IMR-90 (cell line): ENCODE measurements at regions not wholly inside any gene's neighbourhood (a gene's known extent, or its start where the extent isn't known, plus 50 kb on each side); places are given as distances from the start of the nearest gene placed in this dataset.

Experiments used
- ATAC-seq: fragments of 200-7000 bp; cut with Tn5 transposase; 2 replicates; pipeline ENCODE4 v1.9.1; 2020; ENCODE audit warnings: low read depth, mild to moderate bottlenecking, moderate library complexity
- BruUV-seq: library from RNA; stranded (reverse); fragments of 400-500 nt; replicated peaks from 2 replicates; lab custom pipeline; 2021; lab: Mats Ljungman, UMichigan
- CTCF ChIA-PET: fragments of 300-600 bp; formaldehyde crosslinking; extraction: SDS; loops from one replicate; lab custom pipeline; 2021; ENCODE audit warnings: antibody characterized with exemption; lab: Yijun Ruan, JAX
- POLR2A ChIA-PET: fragments of 300-600 bp; sonication (Branson Sonifier 250); formaldehyde crosslinking; loops from one replicate; lab custom pipeline; 2022; ENCODE audit warnings: antibody characterized with exemption; ENCODE audit not compliant: unreplicated experiment; lab: Charles Lee
- DNase-seq: peaks from one replicate; pipeline ENCODE4 v3.0.0; 2013
- H2AFZ ChIP-seq: replicated peaks from 2 replicates; pipeline ENCODE3; 2013; ENCODE audit warnings: low read length, mild to moderate bottlenecking; ENCODE audit not compliant: poor library complexity
- H2AK5ac ChIP-seq: 2 replicates; pipeline ENCODE4 v1.6.1; 2013; ENCODE audit warnings: low read depth, low read length, inconsistent platforms
- H2AK9ac ChIP-seq: replicated peaks from 2 replicates; pipeline ENCODE3; 2013; ENCODE audit warnings: mild to moderate bottlenecking, low read depth, low read length, moderate library complexity; ENCODE audit not compliant: poor library complexity
- H2BK120ac ChIP-seq: 2 replicates; pipeline ENCODE4 v1.6.1; 2013; ENCODE audit warnings: low read depth, low read length, inconsistent platforms
- H2BK15ac ChIP-seq: 3 replicates; pipeline ENCODE4 v1.6.1; 2013; ENCODE audit warnings: low read depth, low read length, inconsistent platforms
- H2BK20ac ChIP-seq: 2 replicates; pipeline ENCODE4 v1.6.1; 2013; ENCODE audit warnings: low read depth, mild to moderate bottlenecking, inconsistent platforms, low read length, moderate library complexity
- H2BK5ac ChIP-seq: 2 replicates; pipeline ENCODE4 v1.6.1; 2013; ENCODE audit warnings: mild to moderate bottlenecking, low read depth, low read length, inconsistent platforms; ENCODE audit not compliant: poor library complexity, severe bottlenecking
- H3K14ac ChIP-seq: replicated peaks from 2 replicates; pipeline ENCODE4 v1.6.1; 2013; ENCODE audit warnings: low read depth, low read length, inconsistent platforms
- H3K18ac ChIP-seq: 2 replicates; pipeline ENCODE4 v1.6.1; 2013; ENCODE audit warnings: low read depth, low read length, control low read depth
- H3K23ac ChIP-seq: 2 replicates; pipeline ENCODE4 v1.6.1; 2013; ENCODE audit warnings: low read depth, low read length, inconsistent platforms
- H3K27ac ChIP-seq: 2 replicates; pipeline ENCODE4 v1.5.1; 2013; ENCODE audit warnings: mild to moderate bottlenecking, control low read depth, low read length; ENCODE audit not compliant: insufficient read depth
- H3K27me3 ChIP-seq: 2 replicates; pipeline ENCODE4 v1.6.1; 2013; ENCODE audit warnings: low read length; ENCODE audit not compliant: control insufficient read depth, insufficient read depth
- H3K36me3 ChIP-seq: 2 replicates; pipeline ENCODE4 v1.6.1; 2013; ENCODE audit warnings: low read length, mixed read lengths; ENCODE audit not compliant: control insufficient read depth, insufficient read depth
- H3K4ac ChIP-seq: 2 replicates; pipeline ENCODE4 v1.6.1; 2013; ENCODE audit warnings: low read depth, low read length, inconsistent platforms
- H3K4me1 ChIP-seq: 2 replicates; pipeline ENCODE4 v1.6.1; 2013; ENCODE audit warnings: low read length, mixed read lengths; ENCODE audit not compliant: control insufficient read depth, insufficient read depth
- H3K4me2 ChIP-seq: 2 replicates; pipeline ENCODE4 v1.6.1; 2013; ENCODE audit warnings: low read depth, mild to moderate bottlenecking, control low read depth, low read length, moderate library complexity
- H3K4me3 ChIP-seq: 2 replicates; pipeline ENCODE4 v1.5.1; 2013; ENCODE audit warnings: low read depth, mild to moderate bottlenecking, control low read depth, low read length, moderate library complexity; ENCODE audit not compliant: insufficient read depth
- H3K56ac ChIP-seq: 2 replicates; pipeline ENCODE4 v1.6.1; 2013; ENCODE audit warnings: low read length, inconsistent platforms; ENCODE audit not compliant: insufficient read depth; ENCODE audit errors: extremely low read depth
- H3K79me1 ChIP-seq, 2 experiments: 2 replicates each; pipeline ENCODE4 v1.6.1; 2013; ENCODE audit warnings: low read length in 2 of 2, inconsistent platforms in 1 of 2, low read depth in 1 of 2
- H3K9ac ChIP-seq: 2 replicates; pipeline ENCODE4 v1.6.1; 2013; ENCODE audit warnings: low read depth, low read length, control low read depth
- H3K9me1 ChIP-seq: 2 replicates; pipeline ENCODE4 v1.6.1; 2013; ENCODE audit warnings: low read length, inconsistent platforms; ENCODE audit not compliant: insufficient read depth
- H3K9me3 ChIP-seq: 2 replicates; pipeline ENCODE4 v1.6.1; 2013; ENCODE audit warnings: low read length; ENCODE audit not compliant: control insufficient read depth, insufficient read depth
- H4K20me1 ChIP-seq: 2 replicates; pipeline ENCODE4 v1.6.1; 2013; ENCODE audit warnings: low read length, inconsistent platforms; ENCODE audit not compliant: insufficient read depth
- H4K5ac ChIP-seq: 2 replicates; pipeline ENCODE4 v1.6.1; 2013; ENCODE audit warnings: mild to moderate bottlenecking, low read depth, low read length, control low read depth
- H4K8ac ChIP-seq, 2 experiments: 2 replicates each; pipeline ENCODE4 v1.6.1; 2013; ENCODE audit warnings: low read depth in 2 of 2, low read length in 2 of 2, control low read depth in 1 of 2, inconsistent platforms in 1 of 2
- H4K91ac ChIP-seq: 2 replicates; pipeline ENCODE4 v1.6.1; 2013; ENCODE audit warnings: low read depth, low read length, inconsistent platforms; ENCODE audit not compliant: insufficient read depth
- MAFK ChIP-seq: IDR thresholded peaks from 2 replicates; pipeline ENCODE4 v1.6.1; 2012; ENCODE audit warnings: low read depth, low read length, improper control_type of control experiment
- NFE2L2 ChIP-seq: fragments of 150-350 bp; IDR thresholded peaks from 2 replicates; pipeline ENCODE4 v1.6.1; 2016; ENCODE audit warnings: low read depth, mild to moderate bottlenecking, low read length
- RFX5 ChIP-seq: IDR thresholded peaks from 2 replicates; pipeline ENCODE4 v1.8.0; 2012; ENCODE audit warnings: low read depth, mild to moderate bottlenecking, low read length, moderate library complexity
- SMC3 ChIP-seq: fragments of 150-350 bp; IDR thresholded peaks from 2 replicates; pipeline ENCODE4 v1.6.1; 2016; ENCODE audit warnings: low read depth, mild to moderate bottlenecking, antibody characterized with exemption, low read length, moderate library complexity
- WGBS, 2 experiments: methylation state at CpG; one replicate each; pipeline versions ENCODE4 v1.1.5 to v1.1.7; 2013; ENCODE audit warnings: missing lambda C conversion rate in 2 of 2; ENCODE audit not compliant: insufficient read length in 1 of 2; ENCODE audit errors: extremely low coverage in 2 of 2; 5-methylcytosine and 5-hydroxymethylcytosine counted together
- dilution Hi-C: fragments of 300-500 bp; cut with HindIII; formaldehyde crosslinking; loops from one replicate; pipeline ENCODE4 v1.14.3; 2018; ENCODE audit warnings: low sequenced_read_pairs; ENCODE audit not compliant: unreplicated experiment
- in situ Hi-C: fragments of 300-500 bp; cut with MboI; formaldehyde crosslinking; loops from 3 replicates; pipeline ENCODE4 v1.14.3; 2019; ENCODE audit warnings: low sequenced_read_pairs, inconsistent platforms, mixed read lengths
- intact Hi-C: fragments of 100-400 bp; cut with micrococcal nuclease; formaldehyde crosslinking; loops from 2 replicates; pipeline ENCODE4 v1.10.0; 2022
- TF ChIP-seq, protein P1 (sequence below): conservative IDR thresholded peaks from 2 replicates; pipeline ENCODE4 v1.5.1; 2012; ENCODE audit warnings: mild to moderate bottlenecking, low read depth, low read length, improper control_type of control experiment

- WGBS, 2 experiments = no CpG with 5 or more reads among the region's 1 CpG
- CTCF ChIA-PET = no interaction called here
- ATAC-seq = no peak
- POLR2A ChIA-PET = no interaction called here
- Histone ChIP-seq H3K9ac (no peak overlapping the region), H3K9me1 (no peaks in the 10 kb centered on the region), H3K27ac (no peak overlapping the region), H3K14ac (no peak overlapping the region), H4K8ac (no peak overlapping the region), H4K91ac (no peak overlapping the region), H4K20me1 (no peaks in the 10 kb centered on the region), H3K36me3 (no peaks in the 10 kb centered on the region), H3K4me2 (no peak overlapping the region), H2AK9ac (no peak overlapping the region), H2BK20ac (no peak overlapping the region), H3K56ac (no peak overlapping the region), H2AFZ (peak overlapping the region; percentile 33), H3K4me3 (no peak overlapping the region), H3K27me3 (no peaks in the 10 kb centered on the region), H3K79me1 (no peaks in the 10 kb centered on the region), H2BK15ac (no peak overlapping the region), H3K23ac (no peak overlapping the region), H3K18ac (no peak overlapping the region), H2AK5ac (no peak overlapping the region), H2BK5ac (no peak overlapping the region), H3K4ac (no peak overlapping the region), H3K9me3 (no peaks in the 10 kb centered on the region), H4K5ac (no peak overlapping the region), H3K4me1 (no peaks in the 10 kb centered on the region), H2BK120ac (no peak overlapping the region)
- no peak for DNase-seq
- in situ Hi-C loops (no loop called here), dilution Hi-C loops (no loop called here), intact Hi-C loops (no loop called here)
- no peak for TF ChIP-seq RFX5
- TF ChIP-seq SMC3 = no peak
- TF ChIP-seq, protein P1, sequence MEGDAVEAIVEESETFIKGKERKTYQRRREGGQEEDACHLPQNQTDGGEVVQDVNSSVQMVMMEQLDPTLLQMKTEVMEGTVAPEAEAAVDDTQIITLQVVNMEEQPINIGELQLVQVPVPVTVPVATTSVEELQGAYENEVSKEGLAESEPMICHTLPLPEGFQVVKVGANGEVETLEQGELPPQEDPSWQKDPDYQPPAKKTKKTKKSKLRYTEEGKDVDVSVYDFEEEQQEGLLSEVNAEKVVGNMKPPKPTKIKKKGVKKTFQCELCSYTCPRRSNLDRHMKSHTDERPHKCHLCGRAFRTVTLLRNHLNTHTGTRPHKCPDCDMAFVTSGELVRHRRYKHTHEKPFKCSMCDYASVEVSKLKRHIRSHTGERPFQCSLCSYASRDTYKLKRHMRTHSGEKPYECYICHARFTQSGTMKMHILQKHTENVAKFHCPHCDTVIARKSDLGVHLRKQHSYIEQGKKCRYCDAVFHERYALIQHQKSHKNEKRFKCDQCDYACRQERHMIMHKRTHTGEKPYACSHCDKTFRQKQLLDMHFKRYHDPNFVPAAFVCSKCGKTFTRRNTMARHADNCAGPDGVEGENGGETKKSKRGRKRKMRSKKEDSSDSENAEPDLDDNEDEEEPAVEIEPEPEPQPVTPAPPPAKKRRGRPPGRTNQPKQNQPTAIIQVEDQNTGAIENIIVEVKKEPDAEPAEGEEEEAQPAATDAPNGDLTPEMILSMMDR = no peak
- no peak for TF ChIP-seq MAFK
- no peak for TF ChIP-seq NFE2L2
- no TSS peak for BruUV-seq
These were observed 313.1 kb upstream of the PIK3R1 start for GRCh38 chr5:67902497-67902830.
